Stimulated activated CD8-positive, alpha-beta memory T cell treated with anti-CD3 and anti-CD28 coated beads, Interleukin-15, amount 100 ng/mL, for 1 hour (primary cell): ENCODE measurements at regions not wholly inside any gene's neighbourhood (a gene's known extent, or its start where the extent isn't known, plus 50 kb on each side); places are given as distances from the start of the nearest gene placed in this dataset.
"Not testable (repeated sequence)": the region's sequence is repeated elsewhere in the genome, so short reads cannot be mapped to it uniquely, and the experiment has no call there.

Experiments used
- DNase-seq: peaks from one replicate; pipeline ENCODE4 v3.0.0-alpha.2; 2020; ENCODE audit warnings: low read depth

GRCh38 chr11:104704146-104704830 is 194.0 kb downstream of the CASP12 start:
- DNase-seq: no peak

- DNase-seq: no peak
Observed at GRCh38 chr11:104700609-104701008, 197.7 kb downstream of the CASP12 start.

- DNase-seq: no peak
Observed at GRCh38 chr11:104699981-104700380, 198.3 kb downstream of the CASP12 start.

- no peak for DNase-seq
Observed at GRCh38 chr11:104695065-104695463, 203.2 kb downstream of the CASP12 start.

- DNase-seq: no peak
Observed at GRCh38 chr11:104694259-104695064, 203.8 kb downstream of the CASP12 start.

- DNase-seq: no peak
Observed at GRCh38 chr11:104692751-104693150, 205.5 kb downstream of the CASP12 start.

- no peak for DNase-seq
Observed at GRCh38 chr11:104691129-104691528, 207.1 kb downstream of the CASP12 start.

GRCh38 chr11:104690241-104690640 is 208.0 kb downstream of the CASP12 start:
- DNase-seq: no peak

GRCh38 chr11:104688731-104689130 is 209.5 kb downstream of the CASP12 start:
- no peak for DNase-seq

- no peak for DNase-seq
Observed at GRCh38 chr11:104682206-104682605, 216.1 kb downstream of the CASP12 start.

- no peak for DNase-seq
Observed at GRCh38 chr11:104679258-104679657, 219.0 kb downstream of the CASP12 start.

GRCh38 chr11:104678408-104678807 is 219.9 kb downstream of the CASP12 start:
- no peak for DNase-seq

GRCh38 chr11:104677069-104677468 is 221.2 kb downstream of the CASP12 start:
- not testable (repeated sequence) for DNase-seq

- no peak for DNase-seq
Observed at GRCh38 chr11:104672897-104673296, 225.4 kb downstream of the CASP12 start.

- DNase-seq: no peak
Observed at GRCh38 chr11:104668797-104669463, 229.3 kb downstream of the CASP12 start.

GRCh38 chr11:104666624-104667023 is 231.6 kb downstream of the CASP12 start:
- no peak for DNase-seq

GRCh38 chr11:104665641-104666040 is 232.6 kb downstream of the CASP12 start:
- DNase-seq: no peak

- DNase-seq: no peak
Observed at GRCh38 chr11:104663190-104664140, 234.8 kb downstream of the CASP12 start.

- DNase-seq: no peak
Observed at GRCh38 chr11:104661901-104662300, 236.4 kb downstream of the CASP12 start.

GRCh38 chr11:104661471-104661870 is 236.8 kb downstream of the CASP12 start:
- DNase-seq: no peak

GRCh38 chr11:104658177-104658576 is 240.1 kb downstream of the CASP12 start:
- DNase-seq: no peak

- no peak for DNase-seq
Observed at GRCh38 chr11:104657083-104657482, 241.2 kb downstream of the CASP12 start.
